Left ventricle myocardium inferior (tissue), 1 donor: ENCODE measurements at regions not wholly inside any gene's neighbourhood (a gene's known extent, or its start where the extent isn't known, plus 50 kb on each side); places are given as distances from the start of the nearest gene placed in this dataset.

ENCODE experiments used
- DNase-seq: peaks from one replicate; pipeline ENCODE4 v3.0.0-alpha.2; 2020
- H3K27ac ChIP-seq: fragments of 200-600 bp; replicated peaks from 2 replicates; pipeline ENCODE4 v1.8.0; 2021
- H3K27me3 ChIP-seq: fragments of 200-600 bp; 2 replicates; pipeline ENCODE4 v1.8.0; 2021; ENCODE audit warnings: low read depth
- H3K36me3 ChIP-seq: fragments of 200-600 bp; 2 replicates; pipeline ENCODE4 v1.8.0; 2021
- H3K4me1 ChIP-seq: fragments of 200-600 bp; 2 replicates; pipeline ENCODE4 v1.8.0; 2021
- H3K4me3 ChIP-seq: fragments of 200-600 bp; 2 replicates; pipeline ENCODE4 v1.8.0; 2021; ENCODE audit warnings: mild to moderate bottlenecking, moderate library complexity
- H3K9me3 ChIP-seq: fragments of 200-600 bp; replicated peaks from 2 replicates; pipeline ENCODE4 v1.8.0; 2021
- CTCF ChIP-seq: fragments of 200-600 bp; IDR thresholded peaks from 2 replicates; pipeline ENCODE4 v1.8.0; 2021; ENCODE audit warnings: antibody characterized with exemption, mild to moderate bottlenecking, borderline replicate concordance
- intact Hi-C: fragments of 100-400 bp; cut with micrococcal nuclease; formaldehyde crosslinking; loops from one replicate; pipeline ENCODE4 v1.11.0; 2022
- donor health status: DM: no; HTN: yes; CAD: no; lungs with severe emphysema.

- intact Hi-C loops = no loop called here
- no peak overlapping the region for H3K4me3 ChIP-seq
- H3K27me3 ChIP-seq = no peaks in the 10 kb centered on the region
- H3K4me1 ChIP-seq = no peaks in the 10 kb centered on the region
- H3K27ac ChIP-seq = no peak overlapping the region
- peaks cover 7% of the 10 kb centered on the region for H3K9me3 ChIP-seq
- DNase-seq = no peak
- no peak for TF ChIP-seq CTCF
- no peaks in the 10 kb centered on the region for H3K36me3 ChIP-seq
Measured at GRCh38 chr4:18961879-18962278, 940.3 kb upstream of the LCORL start.

- TF ChIP-seq CTCF = no peak
- intact Hi-C loops = no loop called here
- Histone ChIP-seq H3K27me3 (no peaks in the 10 kb centered on the region), H3K4me1 (no peaks in the 10 kb centered on the region), H3K4me3 (no peak overlapping the region), H3K36me3 (no peaks in the 10 kb centered on the region), H3K27ac (no peak overlapping the region), H3K9me3 (peaks cover 7% of the 10 kb centered on the region)
- no peak for DNase-seq
Measured at GRCh38 chr4:18961266-18961665, 939.7 kb upstream of the LCORL start.

GRCh38 chr4:18957716-18958115 is 936.2 kb upstream of the LCORL start:
- no peak for DNase-seq
- H3K4me3 ChIP-seq = no peak overlapping the region
- H3K4me1 ChIP-seq = no peaks in the 10 kb centered on the region
- intact Hi-C loops = no loop called here
- no peak overlapping the region for H3K27ac ChIP-seq
- H3K27me3 ChIP-seq = no peaks in the 10 kb centered on the region
- TF ChIP-seq CTCF = no peak
- H3K9me3 ChIP-seq = no peaks in the 10 kb centered on the region
- no peaks in the 10 kb centered on the region for H3K36me3 ChIP-seq

- H3K27me3 ChIP-seq = no peaks in the 10 kb centered on the region
- no peak overlapping the region for H3K27ac ChIP-seq
- intact Hi-C loops = no loop called here
- no peaks in the 10 kb centered on the region for H3K4me1 ChIP-seq
- no peak for TF ChIP-seq CTCF
- no peaks in the 10 kb centered on the region for H3K9me3 ChIP-seq
- no peaks in the 10 kb centered on the region for H3K36me3 ChIP-seq
- no peak overlapping the region for H3K4me3 ChIP-seq
- DNase-seq = no peak
Measured at GRCh38 chr4:18954538-18954937, 933.0 kb upstream of the LCORL start.

- TF ChIP-seq CTCF = no peak
- no peak for DNase-seq
- intact Hi-C loops = no loop called here
- Histone ChIP-seq H3K36me3 (no peaks in the 10 kb centered on the region), H3K9me3 (no peaks in the 10 kb centered on the region), H3K27me3 (no peaks in the 10 kb centered on the region), H3K4me3 (no peak overlapping the region), H3K4me1 (no peaks in the 10 kb centered on the region), H3K27ac (no peak overlapping the region)
Measured at GRCh38 chr4:18953613-18954012, 932.1 kb upstream of the LCORL start.

GRCh38 chr4:18945464-18945863 is 923.9 kb upstream of the LCORL start:
- DNase-seq = no peak

More at GRCh38 chr4:18945464-18945863, 923.9 kb upstream of the LCORL start:
- H3K36me3 ChIP-seq = no peaks in the 10 kb centered on the region
- no peaks in the 10 kb centered on the region for H3K4me1 ChIP-seq
- intact Hi-C loops = no loop called here
- H3K4me3 ChIP-seq = no peak overlapping the region
- H3K27me3 ChIP-seq = no peaks in the 10 kb centered on the region
- H3K9me3 ChIP-seq = no peaks in the 10 kb centered on the region
- H3K27ac ChIP-seq = no peak overlapping the region
- no peak for TF ChIP-seq CTCF
